BJ (cell line): ENCODE measurements at regions not wholly inside any gene's neighbourhood (a gene's known extent, or its start where the extent isn't known, plus 50 kb on each side); places are given as distances from the start of the nearest gene placed in this dataset.

Source experiments
- CTCF ChIA-PET: fragments of 350-600 bp; formaldehyde crosslinking; extraction: SDS; loops from one replicate; lab custom pipeline; 2021; ENCODE audit warnings: antibody characterized with exemption, inconsistent platforms; lab: Yijun Ruan, JAX
- POLR2A ChIA-PET: fragments of 300-600 bp; sonication (Branson Sonifier 250); formaldehyde crosslinking; extraction: SDS; loops from one replicate; lab custom pipeline; 2021; ENCODE audit warnings: antibody characterized with exemption; lab: Charles Lee
- DNase-seq: peaks from one replicate; pipeline ENCODE4 v3.0.0-alpha.2; 2011; ENCODE audit warnings: low read depth
- H3K27me3 ChIP-seq: 2 replicates; pipeline ENCODE4 v1.6.0; 2011; ENCODE audit warnings: low read length; ENCODE audit not compliant: control insufficient read depth, insufficient read depth
- H3K36me3 ChIP-seq: 2 replicates; pipeline ENCODE4 v1.5.1; 2011; ENCODE audit warnings: low read length; ENCODE audit not compliant: control insufficient read depth, insufficient read depth
- H3K4me3 ChIP-seq: 2 replicates; pipeline ENCODE4 v1.5.1; 2011; ENCODE audit warnings: low read depth, mild to moderate bottlenecking, control low read depth, low read length
- TF ChIP-seq, protein P1 (sequence below): IDR thresholded peaks from 2 replicates; pipeline ENCODE4 v1.5.1; 2011; ENCODE audit warnings: low read depth, mild to moderate bottlenecking, control low read depth, inconsistent platforms, low read length, moderate library complexity; ENCODE audit not compliant: insufficient read depth

DNA sequence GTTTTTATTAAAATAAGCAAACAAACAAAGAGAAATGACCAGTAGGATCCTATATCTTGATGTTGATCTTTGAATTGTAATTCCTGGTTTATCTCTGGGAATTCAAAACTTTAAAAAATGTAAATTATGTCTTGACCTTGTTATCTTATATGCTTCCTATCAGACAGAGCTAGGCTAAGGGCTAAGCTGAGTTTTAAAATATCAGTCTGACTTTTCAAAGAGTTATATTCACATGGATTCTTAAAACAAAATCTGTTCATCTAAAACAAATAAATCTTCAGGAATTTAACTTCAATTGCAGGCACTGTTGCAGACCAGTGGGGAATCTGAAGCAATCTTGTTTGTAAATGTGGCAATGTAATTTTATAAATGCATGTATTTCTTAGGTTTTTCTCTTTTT lies 1144.1 kb downstream of the LRFN5 start:
- no peak for DNase-seq
- ChIA-PET POLR2A (no interaction called here), CTCF (no interaction called here)
- H3K4me3 ChIP-seq: no peak overlapping the region
- no peaks in the 10 kb centered on the region for H3K36me3 ChIP-seq
- TF ChIP-seq, protein P1, sequence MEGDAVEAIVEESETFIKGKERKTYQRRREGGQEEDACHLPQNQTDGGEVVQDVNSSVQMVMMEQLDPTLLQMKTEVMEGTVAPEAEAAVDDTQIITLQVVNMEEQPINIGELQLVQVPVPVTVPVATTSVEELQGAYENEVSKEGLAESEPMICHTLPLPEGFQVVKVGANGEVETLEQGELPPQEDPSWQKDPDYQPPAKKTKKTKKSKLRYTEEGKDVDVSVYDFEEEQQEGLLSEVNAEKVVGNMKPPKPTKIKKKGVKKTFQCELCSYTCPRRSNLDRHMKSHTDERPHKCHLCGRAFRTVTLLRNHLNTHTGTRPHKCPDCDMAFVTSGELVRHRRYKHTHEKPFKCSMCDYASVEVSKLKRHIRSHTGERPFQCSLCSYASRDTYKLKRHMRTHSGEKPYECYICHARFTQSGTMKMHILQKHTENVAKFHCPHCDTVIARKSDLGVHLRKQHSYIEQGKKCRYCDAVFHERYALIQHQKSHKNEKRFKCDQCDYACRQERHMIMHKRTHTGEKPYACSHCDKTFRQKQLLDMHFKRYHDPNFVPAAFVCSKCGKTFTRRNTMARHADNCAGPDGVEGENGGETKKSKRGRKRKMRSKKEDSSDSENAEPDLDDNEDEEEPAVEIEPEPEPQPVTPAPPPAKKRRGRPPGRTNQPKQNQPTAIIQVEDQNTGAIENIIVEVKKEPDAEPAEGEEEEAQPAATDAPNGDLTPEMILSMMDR: no peak
- H3K27me3 ChIP-seq: no peaks in the 10 kb centered on the region

DNA sequence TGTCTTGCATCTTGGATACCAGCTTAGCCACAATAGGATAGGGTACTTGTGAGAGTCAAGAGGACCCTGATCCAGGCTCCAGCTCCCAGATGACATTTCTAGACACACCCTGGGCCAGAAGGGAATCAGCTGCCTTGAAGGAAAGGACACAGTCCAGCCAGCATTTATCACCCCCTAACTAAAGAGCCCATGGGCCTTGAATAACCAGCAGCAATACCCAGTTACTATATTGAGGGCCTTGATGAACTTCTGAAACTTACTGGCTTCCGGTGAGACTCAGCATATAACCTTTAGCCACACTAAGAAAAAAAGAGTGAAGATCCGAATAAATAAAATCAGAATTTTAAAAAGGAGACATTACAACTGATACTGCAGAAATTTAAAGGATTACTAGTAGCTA lies 1135.4 kb downstream of the LRFN5 start:
- H3K36me3 ChIP-seq: no peaks in the 10 kb centered on the region
- H3K27me3 ChIP-seq: no peaks in the 10 kb centered on the region
- CTCF ChIA-PET: no interaction called here
- POLR2A ChIA-PET: no interaction called here
- H3K4me3 ChIP-seq: no peak overlapping the region
- DNase-seq: no peak
- TF ChIP-seq, protein P1: no peak

DNA sequence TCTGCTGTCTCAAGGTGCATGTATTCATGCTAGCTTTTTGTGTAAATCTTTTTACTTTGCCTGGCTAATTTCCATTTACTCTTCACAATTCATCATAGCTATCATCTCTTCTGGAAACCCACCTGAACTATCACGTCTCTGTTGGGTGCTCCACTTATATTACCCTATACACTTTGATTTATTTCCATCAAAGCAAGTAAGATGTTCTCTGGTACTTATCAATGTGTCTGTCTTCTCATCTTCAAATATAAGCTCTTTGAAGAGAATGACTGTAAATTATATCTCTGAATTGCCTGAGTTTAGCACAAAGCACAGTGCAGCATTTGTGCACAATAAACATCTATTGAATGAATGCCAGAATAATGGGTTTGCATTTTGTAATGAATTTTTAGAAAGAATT lies 1129.7 kb downstream of the LRFN5 start:
- POLR2A ChIA-PET: no interaction called here

DNA sequence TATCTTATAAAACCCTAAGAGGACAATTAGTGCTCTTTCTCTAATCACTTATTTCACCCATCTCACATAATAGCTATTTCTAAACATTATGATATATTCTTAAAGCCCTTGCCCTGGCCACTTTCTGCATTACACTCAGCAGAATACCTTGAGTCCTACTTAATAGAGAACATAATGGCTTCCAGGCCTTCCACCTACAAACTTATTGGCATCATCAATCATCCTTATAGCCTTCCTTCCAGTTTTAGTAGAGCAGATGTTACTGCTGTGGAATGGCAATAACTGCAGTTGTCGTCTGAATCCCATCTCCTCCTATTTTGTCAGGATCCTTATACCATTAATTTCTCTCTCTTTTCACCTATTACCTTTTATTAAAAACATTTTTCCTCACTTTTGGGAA lies 1127.4 kb downstream of the LRFN5 start:
- POLR2A ChIA-PET: no interaction called here
- CTCF ChIA-PET: no interaction called here

More for the DNA sequence above, 1129.7 kb downstream of the LRFN5 start:
- Histone ChIP-seq H3K36me3 (no peaks in the 10 kb centered on the region), H3K27me3 (no peaks in the 10 kb centered on the region), H3K4me3 (no peak overlapping the region)
- CTCF ChIA-PET: no interaction called here
- TF ChIP-seq, protein P1: no peak
- DNase-seq: no peak

DNA sequence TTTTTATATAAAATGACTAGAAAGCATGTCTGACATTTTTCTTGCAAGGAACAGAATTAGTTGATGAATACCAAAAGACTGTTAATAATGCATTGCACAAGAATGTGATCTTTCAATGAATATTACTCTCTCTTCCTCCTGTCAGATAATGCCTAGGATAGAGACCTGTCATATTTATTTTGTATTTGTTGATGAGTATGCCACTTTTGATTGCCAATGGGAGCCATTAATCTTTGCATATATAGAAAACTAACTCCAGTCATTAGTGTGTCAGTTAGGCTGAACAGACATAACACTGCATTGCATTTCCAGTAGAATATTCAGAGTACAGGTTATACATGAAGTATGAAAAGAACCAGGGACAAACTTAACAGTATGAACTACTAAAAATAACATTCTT lies 1125.3 kb downstream of the LRFN5 start:
- POLR2A ChIA-PET: no interaction called here
- Histone ChIP-seq H3K4me3 (no peak overlapping the region), H3K36me3 (no peaks in the 10 kb centered on the region), H3K27me3 (no peaks in the 10 kb centered on the region)
- CTCF ChIA-PET: no interaction called here
- no peak for DNase-seq
- TF ChIP-seq, protein P1: no peak

More for the DNA sequence above, 1127.4 kb downstream of the LRFN5 start:
- Histone ChIP-seq H3K36me3 (no peaks in the 10 kb centered on the region), H3K4me3 (no peak overlapping the region), H3K27me3 (no peaks in the 10 kb centered on the region)
- DNase-seq: no peak
- TF ChIP-seq, protein P1: no peak
